Neural cell (in vitro differentiated cells): ENCODE measurements at regions not wholly inside any gene's neighbourhood (a gene's known extent, or its start where the extent isn't known, plus 50 kb on each side); places are given as distances from the start of the nearest gene placed in this dataset.

Source experiments
- EP300 ChIP-seq: fragments of 450-650 bp; conservative IDR thresholded peaks from 2 replicates; pipeline ENCODE4 v1.6.1; 2014; ENCODE audit warnings: antibody characterized with exemption, mild to moderate bottlenecking, moderate library complexity; ENCODE audit not compliant: poor library complexity, severe bottlenecking
- POLR2AphosphoS5 ChIP-seq: IDR thresholded peaks from 2 replicates; pipeline ENCODE4 v1.6.1; 2012
- RAD21 ChIP-seq: fragments of 450-650 bp; conservative IDR thresholded peaks from 2 replicates; pipeline ENCODE4 v1.6.1; 2014; ENCODE audit warnings: antibody characterized with exemption, mild to moderate bottlenecking, moderate library complexity
- SMC3 ChIP-seq: fragments of 450-650 bp; conservative IDR thresholded peaks from 2 replicates; pipeline ENCODE4 v1.6.1; 2014; ENCODE audit warnings: antibody characterized with exemption, mild to moderate bottlenecking, moderate library complexity; ENCODE audit not compliant: poor library complexity
- TF ChIP-seq, protein P1 (sequence below): fragments of 450-650 bp; IDR thresholded peaks from 2 replicates; pipeline ENCODE4 v1.5.1; 2014; ENCODE audit warnings: antibody characterized with exemption, mild to moderate bottlenecking, moderate library complexity; ENCODE audit not compliant: poor library complexity, severe bottlenecking
- TF ChIP-seq, protein P2 (sequence below): IDR thresholded peaks from 2 replicates; pipeline ENCODE4 v1.6.1; 2012; ENCODE audit warnings: borderline replicate concordance

DNA sequence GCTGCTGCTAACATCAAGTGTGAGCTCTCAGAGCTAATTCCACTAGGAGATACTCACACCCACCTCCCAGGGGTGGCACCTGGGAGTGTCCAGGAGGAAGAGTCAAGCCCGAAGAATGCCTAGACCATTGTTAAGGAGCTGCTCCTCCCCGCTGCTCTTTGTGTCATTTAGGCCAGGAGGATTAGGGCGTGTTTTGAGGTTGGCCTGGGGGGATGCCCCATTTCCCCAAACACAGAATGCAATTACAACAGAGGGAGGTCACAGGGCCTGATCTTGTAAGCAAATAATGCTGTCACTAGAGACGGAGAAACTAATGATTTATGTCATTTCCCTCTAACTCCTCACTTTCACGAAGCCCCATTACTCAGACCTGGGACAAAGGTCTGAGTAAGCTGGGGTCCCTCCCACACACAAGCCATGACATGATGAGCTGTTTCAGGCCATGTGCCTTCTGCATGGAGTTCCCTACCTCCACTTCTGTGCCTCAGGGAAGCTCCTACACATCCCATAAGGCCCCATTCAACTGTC, 312.5 kb downstream of the ACTL7B start:
- TF ChIP-seq, protein P1, sequence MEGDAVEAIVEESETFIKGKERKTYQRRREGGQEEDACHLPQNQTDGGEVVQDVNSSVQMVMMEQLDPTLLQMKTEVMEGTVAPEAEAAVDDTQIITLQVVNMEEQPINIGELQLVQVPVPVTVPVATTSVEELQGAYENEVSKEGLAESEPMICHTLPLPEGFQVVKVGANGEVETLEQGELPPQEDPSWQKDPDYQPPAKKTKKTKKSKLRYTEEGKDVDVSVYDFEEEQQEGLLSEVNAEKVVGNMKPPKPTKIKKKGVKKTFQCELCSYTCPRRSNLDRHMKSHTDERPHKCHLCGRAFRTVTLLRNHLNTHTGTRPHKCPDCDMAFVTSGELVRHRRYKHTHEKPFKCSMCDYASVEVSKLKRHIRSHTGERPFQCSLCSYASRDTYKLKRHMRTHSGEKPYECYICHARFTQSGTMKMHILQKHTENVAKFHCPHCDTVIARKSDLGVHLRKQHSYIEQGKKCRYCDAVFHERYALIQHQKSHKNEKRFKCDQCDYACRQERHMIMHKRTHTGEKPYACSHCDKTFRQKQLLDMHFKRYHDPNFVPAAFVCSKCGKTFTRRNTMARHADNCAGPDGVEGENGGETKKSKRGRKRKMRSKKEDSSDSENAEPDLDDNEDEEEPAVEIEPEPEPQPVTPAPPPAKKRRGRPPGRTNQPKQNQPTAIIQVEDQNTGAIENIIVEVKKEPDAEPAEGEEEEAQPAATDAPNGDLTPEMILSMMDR: no peak
- no peak for TF ChIP-seq EP300
- TF ChIP-seq, protein P2, sequence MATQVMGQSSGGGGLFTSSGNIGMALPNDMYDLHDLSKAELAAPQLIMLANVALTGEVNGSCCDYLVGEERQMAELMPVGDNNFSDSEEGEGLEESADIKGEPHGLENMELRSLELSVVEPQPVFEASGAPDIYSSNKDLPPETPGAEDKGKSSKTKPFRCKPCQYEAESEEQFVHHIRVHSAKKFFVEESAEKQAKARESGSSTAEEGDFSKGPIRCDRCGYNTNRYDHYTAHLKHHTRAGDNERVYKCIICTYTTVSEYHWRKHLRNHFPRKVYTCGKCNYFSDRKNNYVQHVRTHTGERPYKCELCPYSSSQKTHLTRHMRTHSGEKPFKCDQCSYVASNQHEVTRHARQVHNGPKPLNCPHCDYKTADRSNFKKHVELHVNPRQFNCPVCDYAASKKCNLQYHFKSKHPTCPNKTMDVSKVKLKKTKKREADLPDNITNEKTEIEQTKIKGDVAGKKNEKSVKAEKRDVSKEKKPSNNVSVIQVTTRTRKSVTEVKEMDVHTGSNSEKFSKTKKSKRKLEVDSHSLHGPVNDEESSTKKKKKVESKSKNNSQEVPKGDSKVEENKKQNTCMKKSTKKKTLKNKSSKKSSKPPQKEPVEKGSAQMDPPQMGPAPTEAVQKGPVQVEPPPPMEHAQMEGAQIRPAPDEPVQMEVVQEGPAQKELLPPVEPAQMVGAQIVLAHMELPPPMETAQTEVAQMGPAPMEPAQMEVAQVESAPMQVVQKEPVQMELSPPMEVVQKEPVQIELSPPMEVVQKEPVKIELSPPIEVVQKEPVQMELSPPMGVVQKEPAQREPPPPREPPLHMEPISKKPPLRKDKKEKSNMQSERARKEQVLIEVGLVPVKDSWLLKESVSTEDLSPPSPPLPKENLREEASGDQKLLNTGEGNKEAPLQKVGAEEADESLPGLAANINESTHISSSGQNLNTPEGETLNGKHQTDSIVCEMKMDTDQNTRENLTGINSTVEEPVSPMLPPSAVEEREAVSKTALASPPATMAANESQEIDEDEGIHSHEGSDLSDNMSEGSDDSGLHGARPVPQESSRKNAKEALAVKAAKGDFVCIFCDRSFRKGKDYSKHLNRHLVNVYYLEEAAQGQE: no peak
- no peak for TF ChIP-seq RAD21
- TF ChIP-seq POLR2AphosphoS5: no peak
- no peak for TF ChIP-seq SMC3
